ENCODE measurements at regions not wholly inside any gene's neighbourhood (a gene's known extent, or its start where the extent isn't known, plus 50 kb on each side); places are given as distances from the start of the nearest gene placed in this dataset.
A peak's percentile ranks its signal among the peaks of the same experiment; 100 is the strongest.
"Not testable (repeated sequence)": the region's sequence is repeated elsewhere in the genome, so short reads cannot be mapped to it uniquely, and the experiment has no call there.

DNA sequence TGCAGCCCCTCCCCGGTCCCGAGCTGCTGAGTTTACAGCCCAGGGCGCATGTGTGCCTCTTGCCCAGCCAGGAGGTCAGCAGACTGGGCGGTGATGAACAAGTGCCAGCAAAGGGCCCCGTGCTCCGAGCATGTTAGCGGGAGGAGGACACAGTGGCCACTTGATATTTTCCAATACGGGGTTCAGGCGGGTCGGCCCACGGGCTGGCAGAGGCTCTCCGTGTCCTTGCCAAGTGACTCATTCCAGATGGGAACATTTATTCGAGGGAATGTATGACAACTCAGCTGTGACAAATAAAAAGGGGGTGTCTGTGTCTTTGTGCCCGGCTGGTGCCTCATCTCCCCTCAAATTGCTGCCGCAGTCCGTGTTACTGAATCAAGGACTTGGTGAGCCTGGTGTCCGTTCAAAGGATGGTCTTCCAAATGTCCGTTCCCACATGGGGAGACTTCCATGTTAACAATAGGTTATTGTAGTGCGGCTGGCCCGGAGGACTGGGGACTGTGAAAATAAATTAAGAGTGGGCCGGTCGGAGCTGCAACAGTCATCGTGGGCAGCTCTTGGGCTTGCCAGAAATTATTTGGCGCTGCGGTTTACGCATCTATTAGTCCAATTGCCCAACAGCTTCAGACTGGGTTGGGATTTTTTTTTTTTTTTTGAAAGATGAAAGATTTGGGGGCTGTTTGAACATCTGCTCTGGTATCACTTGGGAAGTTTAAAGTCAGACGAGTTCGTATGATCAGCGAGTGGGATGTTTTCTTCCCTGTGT lies 174.0 kb upstream of the CIBAR2 start:
- Histone ChIP-seq H3K27me3 (no peaks in the 10 kb centered on the region), H3K27ac (peak overlapping the region in 5 of 12 donors; percentile 35 to 54 (median 54)), H3K36me3 (no peaks in the 10 kb centered on the region), H3K4me3 (peak overlapping the region in 2 of 12 donors; percentile 21 to 25), H3K9me3 (no peaks in the 10 kb centered on the region), H3K4me1 (peaks cover 0 to 31% (median 16%) of the 10 kb centered on the region in 12 donors)
- DNase-seq (peak in 4 of 5 donors; percentile 65 to 90 (median 72)), ATAC-seq (peak; percentile 76 to 91 (median 86))
- TF ChIP-seq POLR2A (IDR thresholded peaks at IDR 0.05), result no peak
- TF ChIP-seq, protein P1, sequence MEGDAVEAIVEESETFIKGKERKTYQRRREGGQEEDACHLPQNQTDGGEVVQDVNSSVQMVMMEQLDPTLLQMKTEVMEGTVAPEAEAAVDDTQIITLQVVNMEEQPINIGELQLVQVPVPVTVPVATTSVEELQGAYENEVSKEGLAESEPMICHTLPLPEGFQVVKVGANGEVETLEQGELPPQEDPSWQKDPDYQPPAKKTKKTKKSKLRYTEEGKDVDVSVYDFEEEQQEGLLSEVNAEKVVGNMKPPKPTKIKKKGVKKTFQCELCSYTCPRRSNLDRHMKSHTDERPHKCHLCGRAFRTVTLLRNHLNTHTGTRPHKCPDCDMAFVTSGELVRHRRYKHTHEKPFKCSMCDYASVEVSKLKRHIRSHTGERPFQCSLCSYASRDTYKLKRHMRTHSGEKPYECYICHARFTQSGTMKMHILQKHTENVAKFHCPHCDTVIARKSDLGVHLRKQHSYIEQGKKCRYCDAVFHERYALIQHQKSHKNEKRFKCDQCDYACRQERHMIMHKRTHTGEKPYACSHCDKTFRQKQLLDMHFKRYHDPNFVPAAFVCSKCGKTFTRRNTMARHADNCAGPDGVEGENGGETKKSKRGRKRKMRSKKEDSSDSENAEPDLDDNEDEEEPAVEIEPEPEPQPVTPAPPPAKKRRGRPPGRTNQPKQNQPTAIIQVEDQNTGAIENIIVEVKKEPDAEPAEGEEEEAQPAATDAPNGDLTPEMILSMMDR (IDR thresholded peaks at IDR 0.05), result no peak
- intact Hi-C loops (cut with DNase I), result no loop called here
- 57 to 70% (median 60%) methylated on average over 19 to 29 of the region's 29 CpGs for WGBS, 4 donors

DNA sequence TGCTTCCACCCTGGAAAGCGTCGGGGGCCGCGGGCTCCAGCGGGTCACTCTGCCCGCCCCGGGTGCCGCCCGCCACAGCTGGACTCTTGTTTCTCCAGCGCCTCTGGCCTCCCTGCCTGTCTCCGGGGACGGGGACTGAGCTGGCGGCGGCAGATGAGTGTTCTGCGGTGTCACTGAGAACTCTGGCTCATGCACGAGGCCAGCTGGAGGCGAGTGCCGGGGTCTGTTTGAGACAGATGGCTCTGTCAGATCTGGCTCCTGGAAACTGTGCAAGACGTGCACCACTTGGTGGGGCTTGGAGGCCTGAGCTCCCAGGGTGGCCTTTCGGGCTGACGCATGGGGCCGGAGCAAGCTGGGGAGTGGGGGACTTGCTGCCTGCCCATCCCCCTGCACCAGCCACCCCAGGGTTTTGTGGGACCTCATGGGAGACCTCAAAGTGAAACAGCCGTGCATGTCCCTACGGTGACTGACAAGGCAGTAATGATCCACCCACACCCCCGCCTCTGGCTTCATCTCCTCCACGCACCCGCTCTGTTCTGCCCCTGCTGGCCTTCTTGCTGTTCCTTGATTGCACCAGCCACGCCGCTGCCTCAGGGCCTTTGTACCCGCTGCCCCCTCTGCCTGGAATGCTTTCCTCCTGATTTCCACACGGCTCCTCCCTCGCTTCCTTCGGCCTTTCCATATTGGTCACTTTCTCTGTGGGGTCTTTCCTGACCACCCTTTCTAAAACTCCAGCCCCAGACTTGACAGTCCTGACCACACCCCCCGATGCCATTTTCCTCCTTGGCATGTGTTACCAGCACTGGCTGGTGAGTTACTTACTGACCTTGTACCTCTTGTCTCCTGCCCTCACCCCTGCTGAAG lies 174.9 kb upstream of the CIBAR2 start:
- ATAC-seq (peak in 2 of 4 donors; percentile 18 to 21), DNase-seq (peak in 4 of 5 donors; percentile 32 to 88 (median 61))
- H3K4me1 ChIP-seq, result peaks cover 0 to 37% (median 19%) of the 10 kb centered on the region in 12 donors
- H3K4me3 ChIP-seq, result peak overlapping the region in 2 of 12 donors; percentile 21 to 25
- H3K36me3 ChIP-seq, result no peaks in the 10 kb centered on the region
- TF ChIP-seq, protein P1 (IDR thresholded peaks at IDR 0.05), result no peak
- TF ChIP-seq POLR2A (IDR thresholded peaks at IDR 0.05), result no peak
- 69 to 80% (median 74%) methylated on average over 34 of the region's 34 CpGs for WGBS, 4 donors
- no peaks in the 10 kb centered on the region for H3K27me3 ChIP-seq
- peak overlapping the region in 4 of 12 donors; percentile 35 to 54 (median 46) for H3K27ac ChIP-seq
- intact Hi-C loops (cut with DNase I), result no loop called here
- no peaks in the 10 kb centered on the region for H3K9me3 ChIP-seq

DNA sequence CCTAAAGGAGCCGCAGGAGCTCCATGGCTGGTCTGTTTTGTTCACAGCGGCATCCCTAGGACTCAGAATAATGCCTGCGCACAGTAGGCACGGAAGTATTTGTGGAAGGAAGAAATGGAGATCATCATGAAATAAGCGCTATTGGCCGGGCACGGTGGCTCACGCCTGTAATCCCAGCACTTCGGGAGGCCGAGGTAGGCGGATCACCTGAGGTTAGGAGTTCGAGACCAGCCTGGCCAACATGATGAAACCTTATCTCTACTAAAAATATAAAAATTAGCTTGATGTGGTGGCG lies 175.5 kb upstream of the CIBAR2 start:
- ATAC-seq; H3K4me3 ChIP-seq; H3K9me3 ChIP-seq; H3K36me3 ChIP-seq; H3K27ac ChIP-seq; DNase-seq; intact Hi-C loops (cut with DNase I); H3K27me3 ChIP-seq: not testable (repeated sequence)
- H3K4me1 ChIP-seq, result peaks cover 0 to 37% (median 19%) of the 10 kb centered on the region in 12 donors
- 96 to 97% (median 97%) methylated on average over 13 of the region's 13 CpGs for WGBS, 4 donors

DNA sequence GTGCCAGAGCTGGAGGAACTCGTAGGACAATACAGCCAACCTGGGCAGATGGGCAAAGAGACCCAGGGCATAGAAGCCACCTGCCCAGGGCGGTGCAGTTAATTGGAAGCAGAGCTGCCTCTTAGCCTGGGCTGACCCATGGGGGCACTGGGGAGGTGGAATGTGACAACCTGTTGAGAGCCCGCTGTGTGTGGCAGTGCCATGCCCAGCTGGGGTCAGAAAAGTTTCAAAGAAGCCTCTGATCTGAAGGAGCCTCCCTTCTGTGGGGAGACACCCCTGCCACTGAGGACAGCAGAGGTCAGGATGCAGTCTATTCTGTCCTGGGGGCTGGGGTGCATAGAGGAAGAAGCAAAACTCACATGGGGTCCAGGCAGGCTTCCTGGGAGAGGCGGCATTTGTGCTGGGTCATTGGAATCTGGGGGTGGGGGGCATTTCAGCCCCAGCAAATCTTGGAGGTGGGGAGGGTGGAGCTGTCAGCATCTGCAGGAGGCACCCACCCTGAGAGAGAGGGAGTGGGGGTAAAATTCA lies 176.1 kb upstream of the CIBAR2 start:
- Histone ChIP-seq H3K36me3 (no peaks in the 10 kb centered on the region), H3K4me3 (no peak overlapping the region), H3K9me3 (no peaks in the 10 kb centered on the region), H3K27me3 (no peaks in the 10 kb centered on the region), H3K27ac (no peak overlapping the region), H3K4me1 (peaks cover 0 to 37% (median 19%) of the 10 kb centered on the region in 12 donors)
- intact Hi-C loops (cut with DNase I), result no loop called here
- DNase-seq (no peak), ATAC-seq (no peak)
- WGBS, 4 donors, result 92 to 98% (median 97%) methylated on average over 4 of the region's 4 CpGs
- TF ChIP-seq, protein P1 (IDR thresholded peaks at IDR 0.05), result no peak
- no peak for TF ChIP-seq POLR2A (IDR thresholded peaks at IDR 0.05)

All from heart left ventricle (tissue), 16 donors.